ENCODE measurements at regions not wholly inside any gene's neighbourhood (a gene's known extent, or its start where the extent isn't known, plus 50 kb on each side); places are given as distances from the start of the nearest gene placed in this dataset.

GRCh38 chrX:125248931-125249330 is 70.7 kb upstream of the TEX13C start:
- TF ChIP-seq CSDC2 (CRISPR knock-in tag; IDR thresholded peaks at IDR 0.05) (no peak), TSHZ2 (CRISPR knock-in tag; IDR thresholded peaks at IDR 0.05) (no peak), ZNF8 (CRISPR knock-in tag; IDR thresholded peaks at IDR 0.05) (no peak), PPARA (CRISPR knock-in tag; IDR thresholded peaks at IDR 0.05; ENCODE audit: borderline replicate concordance) (no peak), CSRNP3 (CRISPR knock-in tag; IDR thresholded peaks at IDR 0.05) (no peak), PATZ1 (CRISPR knock-in tag; IDR thresholded peaks at IDR 0.05; ENCODE audit: borderline replicate concordance) (no peak), SNAI2 (CRISPR knock-in tag; IDR thresholded peaks at IDR 0.05) (no peak), ZFP3 (CRISPR knock-in tag; IDR thresholded peaks at IDR 0.05) (no peak), ARNTL (CRISPR knock-in tag; IDR thresholded peaks at IDR 0.05; ENCODE audit: borderline replicate concordance, low read depth) (no peak), RARB (CRISPR knock-in tag; IDR thresholded peaks at IDR 0.05) (no peak), ZNF565 (CRISPR knock-in tag; conservative IDR thresholded peaks at IDR 0.05; ENCODE audit: low read depth) (no peak), ZNF70 (CRISPR knock-in tag; IDR thresholded peaks at IDR 0.05) (no peak), ISL1 (CRISPR knock-in tag; IDR thresholded peaks at IDR 0.05) (no peak), ZFP30 (CRISPR knock-in tag; IDR thresholded peaks at IDR 0.05) (no peak)

Measured in SK-N-SH treated with all-trans-retinoic acid at 6 μM for 48 hours (cell line).